ENCODE measurements at regions not wholly inside any gene's neighbourhood (a gene's known extent, or its start where the extent isn't known, plus 50 kb on each side); places are given as distances from the start of the nearest gene placed in this dataset.

DNA sequence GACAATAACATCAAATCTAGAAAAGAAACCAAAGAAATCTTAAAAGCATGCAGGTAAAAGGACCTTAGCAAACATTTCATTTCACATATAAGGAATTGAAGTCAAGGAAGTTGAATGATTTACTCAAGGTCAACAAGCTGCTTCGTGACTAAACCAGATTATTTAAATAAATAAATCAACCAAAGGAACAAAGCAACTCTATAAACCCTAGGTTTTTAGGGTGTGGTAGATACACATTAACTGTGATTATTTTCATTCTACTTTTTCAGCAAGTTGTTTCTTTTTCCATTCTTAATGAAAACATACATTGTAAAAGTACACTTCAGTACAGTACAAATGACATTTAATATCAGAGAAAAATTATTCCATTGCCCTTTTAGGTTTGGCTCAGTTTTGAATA is 382.0 kb upstream of the STEAP1 start:
- DNase-seq (ENCODE audit: extremely low read depth in 1 of 4, low spot score in 3 of 4), result no peak
- no peak for TF ChIP-seq MCM5 (IDR thresholded peaks at IDR 0.05; ENCODE audit: low read depth)
- no peak for TF ChIP-seq GATA2 (CRISPR knock-in tag; IDR thresholded peaks at IDR 0.05)
- TF ChIP-seq, protein P1, sequence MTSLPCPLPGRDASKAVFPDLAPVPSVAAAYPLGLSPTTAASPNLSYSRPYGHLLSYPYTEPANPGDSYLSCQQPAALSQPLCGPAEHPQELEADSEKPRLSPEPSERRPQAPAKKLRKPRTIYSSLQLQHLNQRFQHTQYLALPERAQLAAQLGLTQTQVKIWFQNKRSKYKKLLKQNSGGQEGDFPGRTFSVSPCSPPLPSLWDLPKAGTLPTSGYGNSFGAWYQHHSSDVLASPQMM (CRISPR knock-in tag; IDR thresholded peaks at IDR 0.05), result no peak
- TF ChIP-seq, protein P2, sequence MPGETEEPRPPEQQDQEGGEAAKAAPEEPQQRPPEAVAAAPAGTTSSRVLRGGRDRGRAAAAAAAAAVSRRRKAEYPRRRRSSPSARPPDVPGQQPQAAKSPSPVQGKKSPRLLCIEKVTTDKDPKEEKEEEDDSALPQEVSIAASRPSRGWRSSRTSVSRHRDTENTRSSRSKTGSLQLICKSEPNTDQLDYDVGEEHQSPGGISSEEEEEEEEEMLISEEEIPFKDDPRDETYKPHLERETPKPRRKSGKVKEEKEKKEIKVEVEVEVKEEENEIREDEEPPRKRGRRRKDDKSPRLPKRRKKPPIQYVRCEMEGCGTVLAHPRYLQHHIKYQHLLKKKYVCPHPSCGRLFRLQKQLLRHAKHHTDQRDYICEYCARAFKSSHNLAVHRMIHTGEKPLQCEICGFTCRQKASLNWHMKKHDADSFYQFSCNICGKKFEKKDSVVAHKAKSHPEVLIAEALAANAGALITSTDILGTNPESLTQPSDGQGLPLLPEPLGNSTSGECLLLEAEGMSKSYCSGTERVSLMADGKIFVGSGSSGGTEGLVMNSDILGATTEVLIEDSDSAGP (CRISPR knock-in tag; IDR thresholded peaks at IDR 0.05), result no peak
- TF ChIP-seq, protein P3, sequence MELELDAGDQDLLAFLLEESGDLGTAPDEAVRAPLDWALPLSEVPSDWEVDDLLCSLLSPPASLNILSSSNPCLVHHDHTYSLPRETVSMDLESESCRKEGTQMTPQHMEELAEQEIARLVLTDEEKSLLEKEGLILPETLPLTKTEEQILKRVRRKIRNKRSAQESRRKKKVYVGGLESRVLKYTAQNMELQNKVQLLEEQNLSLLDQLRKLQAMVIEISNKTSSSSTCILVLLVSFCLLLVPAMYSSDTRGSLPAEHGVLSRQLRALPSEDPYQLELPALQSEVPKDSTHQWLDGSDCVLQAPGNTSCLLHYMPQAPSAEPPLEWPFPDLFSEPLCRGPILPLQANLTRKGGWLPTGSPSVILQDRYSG (tag; conservative IDR thresholded peaks at IDR 0.05; ENCODE audit: low read depth), result no peak
- TF ChIP-seq ELF4 (CRISPR knock-in tag; IDR thresholded peaks at IDR 0.05), result no peak
- no peak for TF ChIP-seq ZNF311 (CRISPR knock-in tag; IDR thresholded peaks at IDR 0.05)
- no peak for TF ChIP-seq ZNF24 (IDR thresholded peaks at IDR 0.05)
- no peak for TF ChIP-seq FOXJ2 (tag; IDR thresholded peaks at IDR 0.05)
- no TSS peak for BruUV-seq (replicated peaks)
- no peak overlapping the region for H2AFZ ChIP-seq (ENCODE audit: low read depth, low read length)
- FAIRE-seq, result no peak
- H3K27ac ChIP-seq (ENCODE audit: extremely low read depth, low read depth, low read length), result no peak overlapping the region
- intact Hi-C loops (cut with micrococcal nuclease) (no loop called here), in situ Hi-C loops (cut with MboI) (no loop called here)
- no peak overlapping the region for H3K9ac ChIP-seq (ENCODE audit: insufficient read depth in 1 of 2, low read depth in 2 of 2, low read length in 2 of 2)
- ChIA-PET POLR2A (no interaction called here), CTCF (ENCODE audit: low intra/inter-chr PET ratio) (no interaction called here)
- no peaks in the 10 kb centered on the region for H3K27me3 ChIP-seq (ENCODE audit: control insufficient read depth in 2 of 2, insufficient read depth in 2 of 2, low read length in 2 of 2)
- 5% methylated on average over 1 of the region's 1 CpG for WGBS (ENCODE audit: insufficient coverage, low coverage, missing lambda C conversion rate)
- no peaks in the 10 kb centered on the region for H3K36me3 ChIP-seq (ENCODE audit: control insufficient read depth, insufficient read depth, low read length)
- no peaks in the 10 kb centered on the region for H3K9me3 ChIP-seq (replicated peaks; ENCODE audit: control insufficient read depth, insufficient read depth, low read depth, low read length)
- H4K20me1 ChIP-seq (replicated peaks; ENCODE audit: control insufficient read depth, insufficient read depth, low read length), result no peaks in the 10 kb centered on the region
- H3K79me2 ChIP-seq (ENCODE audit: control insufficient read depth, insufficient read depth, low read length), result no peaks in the 10 kb centered on the region
- ATAC-seq, result no peak
- H3K9me1 ChIP-seq (ENCODE audit: control insufficient read depth, insufficient read depth, low read length), result no peaks in the 10 kb centered on the region
- H3K4me2 ChIP-seq (ENCODE audit: insufficient read depth, low read length), result no peak overlapping the region
- no peaks in the 10 kb centered on the region for H3K4me1 ChIP-seq (replicated peaks in 1 of 2; ENCODE audit: control insufficient read depth in 2 of 2, insufficient read depth in 2 of 2, low read length in 2 of 2)
- H3K4me3 ChIP-seq, result no peak overlapping the region

All from K562 (cell line).